Mesothelial cell of epicardium (in vitro differentiated cells): ENCODE measurements at regions not wholly inside any gene's neighbourhood (a gene's known extent, or its start where the extent isn't known, plus 50 kb on each side); places are given as distances from the start of the nearest gene placed in this dataset.
"Not testable (repeated sequence)": the region's sequence is repeated elsewhere in the genome, so short reads cannot be mapped to it uniquely, and the experiment has no call there.

Experiments used
- DNase-seq, 2 experiments: peaks; one replicate each; pipeline ENCODE4 v3.0.0; 2021; ENCODE audit warnings: low spot score in 2 of 2; ENCODE audit not compliant: unreplicated experiment in 2 of 2
- H3K27ac Mint-ChIP-seq: 2 replicates; pipeline ENCODE4 v1.8.0; 2021; ENCODE audit warnings: mixed read lengths
- H3K27me3 Mint-ChIP-seq: 2 replicates; pipeline ENCODE4 v1.8.0; 2021; ENCODE audit warnings: low read depth, mixed read lengths
- H3K36me3 Mint-ChIP-seq: 2 replicates; pipeline ENCODE4 v1.8.0; 2021; ENCODE audit warnings: mixed read lengths
- H3K4me1 Mint-ChIP-seq: 2 replicates; pipeline ENCODE4 v1.8.0; 2021; ENCODE audit warnings: mixed read lengths
- H3K4me3 Mint-ChIP-seq: 2 replicates; pipeline ENCODE4 v1.8.0; 2021; ENCODE audit warnings: mild to moderate bottlenecking, moderate library complexity, mixed read lengths
- H3K9me3 Mint-ChIP-seq: 2 replicates; pipeline ENCODE4 v1.8.0; 2021; ENCODE audit warnings: mixed read lengths
- TF ChIP-seq, protein P1 (sequence below): fragments of 200-600 bp; sonication (generic); IDR thresholded peaks from one replicate; pipeline ENCODE4 v1.5.0; 2021; ENCODE audit warnings: antibody characterized with exemption; ENCODE audit not compliant: unreplicated experiment

DNA sequence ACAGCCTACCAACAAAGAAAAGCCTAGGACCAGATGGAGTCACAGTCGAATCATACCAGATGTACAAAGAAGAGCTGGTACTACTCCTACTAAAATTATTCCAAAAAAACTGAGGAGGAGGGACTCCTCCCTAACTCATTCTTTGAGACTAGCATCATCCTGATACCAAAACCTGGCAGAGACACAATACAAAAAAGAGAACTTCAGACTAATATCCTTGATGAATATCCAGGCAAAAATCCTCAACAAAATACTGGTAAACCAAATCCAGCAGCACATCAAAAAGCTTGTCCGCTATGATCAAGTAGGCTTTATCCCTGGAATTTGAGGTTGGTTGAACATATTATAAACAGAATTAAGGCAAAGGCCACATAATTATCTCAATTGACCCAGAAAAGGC, 900.4 kb upstream of the ARRDC3 start:
- no peak overlapping the region for H3K27ac Mint-ChIP-seq
- H3K36me3 Mint-ChIP-seq = no peaks in the 10 kb centered on the region
- TF ChIP-seq, protein P1, sequence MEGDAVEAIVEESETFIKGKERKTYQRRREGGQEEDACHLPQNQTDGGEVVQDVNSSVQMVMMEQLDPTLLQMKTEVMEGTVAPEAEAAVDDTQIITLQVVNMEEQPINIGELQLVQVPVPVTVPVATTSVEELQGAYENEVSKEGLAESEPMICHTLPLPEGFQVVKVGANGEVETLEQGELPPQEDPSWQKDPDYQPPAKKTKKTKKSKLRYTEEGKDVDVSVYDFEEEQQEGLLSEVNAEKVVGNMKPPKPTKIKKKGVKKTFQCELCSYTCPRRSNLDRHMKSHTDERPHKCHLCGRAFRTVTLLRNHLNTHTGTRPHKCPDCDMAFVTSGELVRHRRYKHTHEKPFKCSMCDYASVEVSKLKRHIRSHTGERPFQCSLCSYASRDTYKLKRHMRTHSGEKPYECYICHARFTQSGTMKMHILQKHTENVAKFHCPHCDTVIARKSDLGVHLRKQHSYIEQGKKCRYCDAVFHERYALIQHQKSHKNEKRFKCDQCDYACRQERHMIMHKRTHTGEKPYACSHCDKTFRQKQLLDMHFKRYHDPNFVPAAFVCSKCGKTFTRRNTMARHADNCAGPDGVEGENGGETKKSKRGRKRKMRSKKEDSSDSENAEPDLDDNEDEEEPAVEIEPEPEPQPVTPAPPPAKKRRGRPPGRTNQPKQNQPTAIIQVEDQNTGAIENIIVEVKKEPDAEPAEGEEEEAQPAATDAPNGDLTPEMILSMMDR = no peak
- no peaks in the 10 kb centered on the region for H3K4me1 Mint-ChIP-seq
- peaks cover 36% of the 10 kb centered on the region for H3K9me3 Mint-ChIP-seq
- H3K27me3 Mint-ChIP-seq = no peaks in the 10 kb centered on the region
- H3K4me3 Mint-ChIP-seq = no peak overlapping the region
- DNase-seq = no peak

DNA sequence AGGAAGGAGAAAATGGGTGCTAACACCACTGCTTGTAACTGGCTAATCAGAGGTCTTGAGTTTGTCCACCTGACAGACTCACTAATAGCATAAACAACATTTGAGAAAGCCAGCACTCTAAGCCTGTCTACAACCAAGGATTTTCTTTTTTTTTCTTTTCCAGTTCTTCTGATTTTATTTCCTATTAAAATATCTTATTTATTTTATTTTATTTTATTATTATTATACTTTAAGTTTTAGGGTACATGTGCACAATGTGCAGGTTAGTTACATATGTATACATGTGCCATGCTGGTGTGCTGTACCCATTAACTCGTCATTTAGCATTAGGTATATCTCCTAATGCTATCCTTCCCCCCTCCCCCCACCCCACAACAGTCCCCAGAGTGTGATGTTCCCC, 888.6 kb upstream of the ARRDC3 start:
- H3K27me3 Mint-ChIP-seq, H3K4me1 Mint-ChIP-seq, H3K27ac Mint-ChIP-seq, H3K4me3 Mint-ChIP-seq, H3K36me3 Mint-ChIP-seq, DNase-seq: not testable (repeated sequence)
- peaks cover 19% of the 10 kb centered on the region for H3K9me3 Mint-ChIP-seq

DNA sequence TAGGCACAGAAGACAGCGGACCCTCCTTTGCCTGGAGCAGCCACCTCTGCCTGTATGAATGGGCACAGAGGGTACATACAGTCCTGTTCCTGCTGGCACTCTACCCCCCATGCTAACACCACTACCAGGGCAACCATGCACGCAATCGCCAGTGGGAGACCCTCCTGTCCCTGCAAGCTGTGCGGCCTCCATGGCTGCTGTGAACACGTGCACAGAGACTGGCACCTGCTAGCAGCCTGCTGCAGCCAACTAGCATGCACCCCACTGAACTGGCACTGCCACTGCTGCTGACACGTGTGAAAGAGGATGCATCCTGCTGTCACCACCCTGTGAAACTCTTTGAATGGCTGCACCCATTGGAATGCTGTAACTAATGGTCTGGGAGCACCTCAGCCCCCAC, 885.2 kb upstream of the ARRDC3 start:
- H3K36me3 Mint-ChIP-seq = no peaks in the 10 kb centered on the region
- H3K9me3 Mint-ChIP-seq = peaks cover 4% of the 10 kb centered on the region
- TF ChIP-seq, protein P1 = no peak
- H3K27ac Mint-ChIP-seq = no peak overlapping the region
- H3K4me1 Mint-ChIP-seq = no peaks in the 10 kb centered on the region
- DNase-seq = no peak
- H3K27me3 Mint-ChIP-seq = peaks cover 1% of the 10 kb centered on the region
- no peak overlapping the region for H3K4me3 Mint-ChIP-seq

DNA sequence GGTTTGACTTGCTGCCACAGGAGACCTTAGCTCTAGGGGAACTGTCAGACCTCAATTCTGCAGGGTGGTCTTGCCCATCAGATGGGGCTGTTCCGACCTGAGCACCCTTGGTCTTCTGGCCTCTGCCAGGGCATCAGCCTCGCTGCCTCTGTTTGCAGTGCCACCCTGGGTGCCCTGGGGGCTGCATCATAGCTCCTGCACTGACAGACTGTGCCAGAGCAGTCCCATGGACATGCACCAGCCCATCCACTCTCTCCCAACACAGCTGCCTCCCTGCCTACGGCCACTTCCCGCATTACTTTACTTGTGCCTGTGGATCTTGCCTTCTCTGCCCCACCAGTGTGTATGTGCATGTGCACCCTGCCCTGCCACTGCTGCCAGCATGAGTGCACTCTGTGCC, 884.7 kb upstream of the ARRDC3 start:
- Mint-ChIP-seq H3K27me3 (peaks cover 1% of the 10 kb centered on the region), H3K36me3 (no peaks in the 10 kb centered on the region), H3K4me3 (no peak overlapping the region), H3K9me3 (peaks cover 4% of the 10 kb centered on the region), H3K4me1 (no peaks in the 10 kb centered on the region), H3K27ac (no peak overlapping the region)
- DNase-seq = no peak
- TF ChIP-seq, protein P1 = no peak

DNA sequence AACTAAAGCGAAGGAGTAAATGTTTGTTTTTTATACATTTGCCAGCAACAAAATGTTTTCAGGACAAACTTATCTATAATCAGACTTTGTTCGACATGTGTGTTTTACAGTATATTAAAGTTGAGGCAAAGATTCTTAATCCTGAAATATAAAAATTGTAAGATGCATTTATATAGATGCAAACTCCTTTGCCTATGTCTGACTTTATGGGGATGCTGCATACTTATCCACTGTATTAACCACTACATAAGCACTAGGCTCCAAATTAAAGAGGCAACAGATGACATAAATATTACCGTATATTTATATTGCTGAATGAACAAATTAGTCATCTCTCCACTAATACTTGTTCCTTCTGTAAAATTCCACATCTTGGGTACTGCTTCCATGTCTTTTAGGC, 882.7 kb upstream of the ARRDC3 start:
- no peaks in the 10 kb centered on the region for H3K9me3 Mint-ChIP-seq
- no peaks in the 10 kb centered on the region for H3K4me1 Mint-ChIP-seq
- TF ChIP-seq, protein P1 = no peak
- no peak for DNase-seq
- H3K27me3 Mint-ChIP-seq = peaks cover 1% of the 10 kb centered on the region
- H3K36me3 Mint-ChIP-seq = no peaks in the 10 kb centered on the region
- no peak overlapping the region for H3K4me3 Mint-ChIP-seq
- no peak overlapping the region for H3K27ac Mint-ChIP-seq

DNA sequence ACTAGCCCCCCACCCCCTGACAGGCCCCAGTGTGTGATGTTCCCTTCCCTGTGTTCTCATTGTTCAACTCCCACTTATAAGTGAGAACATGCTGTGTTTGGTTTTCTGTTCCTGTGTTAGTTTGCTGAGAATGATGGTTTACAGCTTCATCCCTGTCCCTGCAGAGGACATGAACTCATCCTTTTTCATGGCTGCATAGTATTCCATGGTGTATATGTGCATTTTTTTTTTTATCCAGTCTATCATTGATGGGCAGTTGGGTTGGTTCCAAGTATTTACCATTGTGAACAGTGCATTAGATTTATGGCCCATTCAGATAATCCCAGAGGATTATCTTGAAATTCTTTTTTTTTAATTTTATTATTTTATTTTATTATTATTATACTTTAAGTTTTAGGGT, 872.5 kb upstream of the ARRDC3 start:
- H3K4me3 Mint-ChIP-seq, H3K27me3 Mint-ChIP-seq, H3K4me1 Mint-ChIP-seq, H3K27ac Mint-ChIP-seq, H3K36me3 Mint-ChIP-seq, DNase-seq: not testable (repeated sequence)
- H3K9me3 Mint-ChIP-seq = peaks cover 16% of the 10 kb centered on the region

DNA sequence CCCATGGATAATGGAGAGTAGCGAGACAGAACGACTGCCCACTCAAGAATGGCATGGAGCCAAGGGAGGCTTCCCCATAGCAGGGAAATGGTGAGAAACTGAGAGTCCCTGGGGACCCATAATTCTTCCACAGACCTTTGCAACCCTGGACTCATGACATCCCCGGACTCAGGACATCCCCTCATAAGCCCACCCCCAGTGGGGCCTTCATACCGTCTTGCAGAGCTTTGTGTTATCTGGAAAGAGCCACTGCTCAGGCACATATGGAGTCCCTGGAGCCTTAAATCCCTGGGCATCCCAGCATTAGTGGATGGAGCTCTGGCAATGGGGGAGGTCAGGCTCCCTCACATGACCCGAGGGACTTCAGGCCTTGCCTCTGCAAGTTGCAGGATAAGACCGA, 865.4 kb upstream of the ARRDC3 start:
- Mint-ChIP-seq H3K36me3 (no peaks in the 10 kb centered on the region), H3K9me3 (peaks cover 32% of the 10 kb centered on the region), H3K4me1 (no peaks in the 10 kb centered on the region), H3K27me3 (no peaks in the 10 kb centered on the region), H3K4me3 (no peak overlapping the region), H3K27ac (no peak overlapping the region)
- TF ChIP-seq, protein P1 = no peak
- DNase-seq = no peak
